D721Med (cell line): ENCODE measurements at regions not wholly inside any gene's neighbourhood (a gene's known extent, or its start where the extent isn't known, plus 50 kb on each side); places are given as distances from the start of the nearest gene placed in this dataset.

Source experiments
- DNase-seq: peaks from one replicate; pipeline ENCODE4 v3.0.0; 2011; ENCODE audit warnings: low spot score; ENCODE audit not compliant: insufficient read length
- FAIRE-seq: peaks from 2 replicates; lab custom pipeline; 2011; peaks lifted over from hg19 to GRCh38; lab: Jason Lieb, UNC
- CTCF ChIP-seq: IDR thresholded peaks from 2 replicates; pipeline ENCODE4 v1.5.1; 2012; ENCODE audit warnings: mild to moderate bottlenecking, control low read depth; ENCODE audit not compliant: insufficient read depth; ENCODE audit errors: missing control alignments

GRCh38 chr10:118153287-118153686 lies 106.5 kb upstream of the RAB11FIP2 start:
- DNase-seq: no peak
- no peak for FAIRE-seq
- no peak for TF ChIP-seq CTCF

DNA sequence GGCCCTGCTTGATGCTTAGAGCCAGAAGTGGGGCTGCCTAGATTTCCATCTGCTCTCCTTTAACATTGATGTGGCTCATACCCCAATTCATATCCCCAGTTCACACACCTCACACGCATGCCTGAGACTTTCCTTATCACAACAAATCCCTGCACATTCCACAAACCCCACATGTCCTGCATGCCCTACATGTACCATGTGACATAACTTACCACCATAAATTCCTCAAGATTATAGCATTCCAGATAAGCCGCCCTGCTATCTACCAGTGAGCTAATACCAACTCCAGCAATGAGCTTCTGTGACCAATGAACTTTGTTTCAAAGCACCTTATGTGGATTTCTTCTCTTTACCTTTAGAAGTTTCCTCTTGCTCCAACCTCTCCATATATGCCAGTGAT lies 104.7 kb upstream of the RAB11FIP2 start:
- no peak for TF ChIP-seq CTCF
- FAIRE-seq (no peak), DNase-seq (no peak)

DNA sequence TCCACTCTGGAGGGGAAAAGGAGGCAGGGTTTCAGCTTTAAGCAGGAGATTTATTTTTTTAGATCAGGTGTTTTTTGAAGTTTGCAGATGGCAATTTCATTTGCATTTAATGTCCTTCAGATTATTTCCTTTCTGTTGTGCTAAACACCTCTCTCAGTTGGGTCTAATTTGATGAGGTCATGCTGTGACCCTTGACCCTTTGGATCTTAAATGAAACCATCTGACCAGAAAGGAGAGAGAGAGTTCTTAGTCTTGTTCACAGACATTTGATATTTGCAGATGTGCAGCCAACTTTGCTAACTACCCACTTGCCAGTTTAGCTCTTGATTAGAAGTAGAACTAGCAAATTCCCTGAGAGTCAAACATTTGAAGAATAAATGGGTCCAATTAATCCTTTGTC lies 101.5 kb upstream of the RAB11FIP2 start:
- TF ChIP-seq CTCF: no peak
- FAIRE-seq: no peak
- DNase-seq: no peak

DNA sequence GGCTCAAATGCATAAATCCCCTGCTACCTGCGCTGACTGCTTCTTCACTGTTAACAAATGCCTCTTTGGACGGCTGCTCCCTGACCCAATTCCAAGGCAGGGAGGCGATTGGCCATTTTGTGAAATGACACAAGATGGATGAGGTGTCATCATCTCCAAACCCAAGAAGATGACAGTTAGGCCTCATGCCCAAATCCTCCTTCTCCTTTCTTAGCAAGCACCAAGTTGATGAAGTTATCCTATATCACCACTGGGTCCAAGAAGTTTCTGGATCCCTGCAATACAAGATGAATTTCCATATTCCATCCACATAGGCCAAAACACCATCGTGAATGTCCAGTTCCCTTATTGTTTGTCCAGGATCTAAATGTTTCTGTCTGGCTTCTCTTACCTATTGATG lies 98.5 kb upstream of the RAB11FIP2 start:
- no peak for FAIRE-seq
- TF ChIP-seq CTCF: no peak
- DNase-seq: no peak

GRCh38 chr10:118141471-118141870 lies 94.7 kb upstream of the RAB11FIP2 start:
- TF ChIP-seq CTCF: no peak
- no peak for FAIRE-seq
- no peak for DNase-seq

GRCh38 chr10:118139321-118139720 lies 92.6 kb upstream of the RAB11FIP2 start:
- no peak for DNase-seq
- no peak for TF ChIP-seq CTCF
- FAIRE-seq: no peak

GRCh38 chr10:118128675-118129074 lies 81.9 kb upstream of the RAB11FIP2 start:
- no peak for TF ChIP-seq CTCF
- DNase-seq: no peak
- no peak for FAIRE-seq
